GM18498 (cell line): ENCODE measurements at regions not wholly inside any gene's neighbourhood (a gene's known extent, or its start where the extent isn't known, plus 50 kb on each side); places are given as distances from the start of the nearest gene placed in this dataset.

ENCODE experiments used
- ATAC-seq: cut with Tn5 transposase; IDR thresholded peaks from one replicate; pipeline ENCODE4 v1.9.1; 2021; ENCODE audit warnings: mild to moderate bottlenecking, moderate library complexity; ENCODE audit not compliant: unreplicated experiment

DNA sequence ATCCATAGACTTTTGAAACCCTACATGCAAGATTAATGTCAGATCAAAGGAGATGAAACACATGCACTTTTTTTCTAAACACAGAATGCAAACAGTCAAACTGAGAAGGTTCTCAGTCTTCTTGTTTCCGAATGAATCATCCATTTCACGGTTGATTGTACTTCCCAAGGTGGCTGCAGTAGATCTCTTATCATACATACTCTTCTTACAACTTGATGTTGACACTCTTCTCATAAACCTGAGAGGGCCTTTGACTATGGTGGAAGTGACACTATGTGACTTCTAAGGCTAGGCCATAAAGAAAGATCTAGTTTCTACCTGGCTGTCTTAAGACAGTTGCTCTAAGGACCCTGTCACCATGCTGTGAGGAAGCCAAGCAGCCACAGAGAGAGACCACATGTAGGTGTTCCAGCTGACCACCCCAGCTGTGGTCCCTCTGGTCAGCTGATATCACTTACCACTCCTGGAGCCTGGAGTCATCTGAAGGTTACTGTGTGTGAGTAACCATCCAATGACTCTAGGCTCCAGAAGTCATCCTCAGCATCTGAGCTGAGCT lies 67.2 kb upstream of the HMGA2 start:
- peak; percentile 91 for ATAC-seq

- ATAC-seq, result no peak
Observed at GRCh38 chr12:65758401-65758800, 65.9 kb upstream of the HMGA2 start.

DNA sequence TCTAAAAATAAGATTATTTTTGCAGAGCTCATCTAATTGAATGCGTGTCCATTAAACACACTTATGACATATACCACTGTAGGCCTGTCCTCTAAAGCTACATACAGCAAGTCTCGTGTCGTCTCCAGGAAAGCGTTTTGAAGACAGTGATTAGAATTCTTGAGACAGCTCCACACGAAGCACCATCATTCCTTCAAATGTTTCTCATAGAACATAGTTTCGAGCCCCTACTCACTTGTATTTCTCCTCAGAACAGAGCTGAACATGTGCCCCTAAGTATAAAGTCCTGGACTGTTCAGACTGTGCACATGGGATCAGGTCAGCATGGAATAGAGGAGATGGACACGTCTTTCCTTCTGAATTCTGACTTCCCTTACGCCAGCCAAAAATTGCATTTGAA lies 64.5 kb upstream of the HMGA2 start:
- no peak for ATAC-seq

DNA sequence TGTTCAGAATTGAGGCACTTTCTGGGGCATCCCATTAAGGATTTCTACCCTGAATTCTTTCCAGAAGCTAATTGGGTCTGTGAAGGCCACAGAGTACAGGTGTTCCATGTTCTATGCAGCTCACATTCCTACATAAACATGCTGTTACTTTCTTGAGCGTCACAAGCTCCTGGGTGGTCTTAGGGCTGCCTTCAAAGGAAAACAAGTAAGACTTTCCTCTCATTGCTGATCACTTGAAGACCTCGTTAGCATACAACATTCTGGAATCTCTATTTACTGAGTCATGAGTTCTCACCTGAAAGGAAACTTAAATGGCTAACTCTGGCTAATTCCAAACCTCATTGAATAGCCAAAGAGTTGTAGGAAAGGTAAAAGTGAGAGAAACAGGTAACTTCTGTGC lies 63.0 kb upstream of the HMGA2 start:
- no peak for ATAC-seq

DNA sequence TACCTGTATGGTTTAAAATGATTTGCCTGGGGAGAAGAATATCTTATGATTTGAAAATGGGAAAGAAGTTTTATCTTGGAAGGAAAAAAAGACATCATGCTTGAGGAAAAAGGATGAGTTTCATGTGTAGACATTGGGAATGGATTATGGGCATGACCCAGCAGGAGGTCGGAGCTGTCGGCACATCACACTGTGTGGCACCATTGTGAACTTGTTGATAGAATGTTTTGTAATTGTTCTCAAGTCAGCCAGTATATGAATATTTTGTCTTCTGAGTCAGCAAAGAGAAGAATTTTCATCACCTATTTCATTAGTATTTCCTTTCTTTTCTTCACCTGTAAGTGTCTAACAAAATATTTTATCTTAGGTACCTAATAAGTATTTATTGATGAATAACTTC lies 60.0 kb upstream of the HMGA2 start:
- no peak for ATAC-seq

DNA sequence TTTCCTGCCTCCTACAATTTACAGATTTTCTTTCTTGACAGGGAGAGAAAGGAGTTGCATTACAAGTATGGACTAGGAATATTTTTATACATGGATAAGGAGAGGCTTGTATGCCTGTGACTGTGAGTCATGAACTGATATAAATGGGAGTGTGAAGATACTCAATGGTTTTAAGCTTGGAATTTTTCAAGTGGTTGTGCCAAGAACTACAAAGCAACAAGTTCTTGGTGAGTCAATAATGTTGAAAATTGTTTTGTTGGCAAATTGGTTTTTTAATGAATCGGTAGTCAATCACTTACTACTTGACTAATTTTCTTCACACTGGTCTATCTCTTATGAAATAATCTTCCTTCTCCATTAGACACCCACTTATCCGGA lies 58.9 kb upstream of the HMGA2 start:
- ATAC-seq, result no peak

GRCh38 chr12:65769880-65770279 lies 54.4 kb upstream of the HMGA2 start:
- no peak for ATAC-seq
